Heart left ventricle (tissue), 16 donors: ENCODE measurements at regions not wholly inside any gene's neighbourhood (a gene's known extent, or its start where the extent isn't known, plus 50 kb on each side); places are given as distances from the start of the nearest gene placed in this dataset.

ENCODE experiments used
- ATAC-seq, 4 donors: fragments of 200-7000 bp; cut with Tn5 transposase; one replicate each; pipeline ENCODE4 v1.9.1; 2020 to 2022; ENCODE audit warnings: moderate library complexity in 4 of 4, mild to moderate bottlenecking in 3 of 4, moderate number of reproducible peaks in 1 of 4
- DNase-seq, 5 donors: peaks; one replicate each; pipeline ENCODE4 v3.0.0-alpha.2; 2020
- H3K27ac ChIP-seq, 12 donors: fragments of 200-600 bp; sonication (generic) in 4 of 12; one replicate each; pipeline versions ENCODE4 v1.5.0 to v1.8.0; 2016 to 2022; ENCODE audit warnings: mild to moderate bottlenecking in 2 of 12
- H3K27me3 ChIP-seq, 9 donors: fragments of 200-600 bp; sonication (generic) in 2 of 9; one replicate each; pipeline versions ENCODE4 v1.5.1 to v1.8.0; 2016 to 2022; ENCODE audit warnings: mild to moderate bottlenecking in 3 of 9
- H3K36me3 ChIP-seq, 9 donors: fragments of 200-600 bp; sonication (generic) in 2 of 9; one replicate each; pipeline versions ENCODE4 v1.5.0 to v1.8.0; 2018 to 2022; ENCODE audit warnings: mild to moderate bottlenecking in 2 of 9
- H3K4me1 ChIP-seq, 12 donors: fragments of 200-600 bp; sonication (generic) in 4 of 12; one replicate each; pipeline versions ENCODE4 v1.5.0 to v1.8.0; 2016 to 2022; ENCODE audit warnings: mild to moderate bottlenecking in 3 of 12
- H3K4me3 ChIP-seq, 12 donors: fragments of 200-600 bp; sonication (generic) in 4 of 12; one replicate each; pipeline versions ENCODE4 v1.5.0 to v1.8.0; 2017 to 2022; ENCODE audit warnings: mild to moderate bottlenecking in 9 of 12, moderate library complexity in 4 of 12
- H3K9me3 ChIP-seq, 12 donors: fragments of 200-600 bp; sonication (generic) in 4 of 12; one replicate each; pipeline versions ENCODE4 v1.5.0 to v1.8.0; 2016 to 2022; ENCODE audit warnings: mild to moderate bottlenecking in 1 of 12
- CTCF ChIP-seq, 12 donors: fragments of 200-600 bp; sonication (generic) in 4 of 12; IDR thresholded peaks; one replicate each; pipeline versions ENCODE4 v1.5.0 to v1.8.0; 2018 to 2022; ENCODE audit warnings: antibody characterized with exemption in 12 of 12, mild to moderate bottlenecking in 5 of 12
- POLR2A ChIP-seq, 2 donors: fragments of 450-650 bp; IDR thresholded peaks; one replicate each; pipeline ENCODE4 v1.6.1; 2017; ENCODE audit warnings: antibody characterized with exemption in 2 of 2, mild to moderate bottlenecking in 2 of 2, moderate library complexity in 2 of 2
- WGBS, 4 donors: extraction: QIAGEN DNeasy Blood & Tissue Kit in 2 of 4; methylation state at CpG; one replicate each; pipeline versions ENCODE4 v1.1.5 to v1.1.7; 2013 to 2018; 5-methylcytosine and 5-hydroxymethylcytosine counted together
- intact Hi-C, 10 donors: fragments of 100-400 bp; cut with DNase I; formaldehyde crosslinking; loops; one replicate each; pipeline versions ENCODE4 v1.11.1 to v1.14.2; 2022
- donor health status: ischemic (EF 13 %, LVEDD 7.1; RV severe dilation, severe dysfunction).
- donor health status: healthy with polysubstance abuse.
- donor health status: DM: no; HTN: yes; CAD: no.
- donor health status: DM: no; HTN: no; CAD: no.
- donor health status: ischemic (EF 25% LVEDD 6.9; RV normal size, moderate dysfunction).
- donor health status: ischemic (EF 25% LVEDD 5.7; RV mildly dilated, moderate dysfunction).
- donor health status: healthy.
- donor health status: DM: yes; HTN: yes; CAD: no.
- donor health status: ischemic (EF 35%, LVEDD 5.7; RV mildly dilated, moderate dysfunction).
- donor health status: nonischemic (EF 11% LVEDD 7.7; RV severe dilation, severe dysfunction).
- donor health status: DM: yes; HTN: yes; CAD: no.
- donor health status: PGD.
- donor health status: ischemic (EF 29% LVEDD 5.4; RV normal size, mild dysfunction).
- donor health status: nonischemic (EF 23%, LVEDD 6.1; RV moderate dilation, normal function).

- no peak overlapping the region for H3K27ac ChIP-seq
- peaks cover 0 to 9% (median 0%) of the 10 kb centered on the region in 9 donors for H3K27me3 ChIP-seq
- 88 to 93% (median 90%) methylated on average over 17 of the region's 17 CpGs for WGBS, 4 donors
- no peak for ATAC-seq
- intact Hi-C loops = no loop called here
- no peaks in the 10 kb centered on the region for H3K36me3 ChIP-seq
- no peak for TF ChIP-seq POLR2A (IDR thresholded peaks at IDR 0.05)
- no peak for TF ChIP-seq CTCF (IDR thresholded peaks at IDR 0.05)
- no peaks in the 10 kb centered on the region for H3K4me1 ChIP-seq
- H3K4me3 ChIP-seq = no peak overlapping the region
- no peak for DNase-seq
- H3K9me3 ChIP-seq = peaks cover 0 to 7% (median 0%) of the 10 kb centered on the region in 12 donors
These were observed 123.0 kb upstream of the TMPRSS2 start for GRCh38 chr21:41630917-41631316.

- no peak overlapping the region for H3K27ac ChIP-seq
- 90 to 95% (median 94%) methylated on average over 14 of the region's 14 CpGs for WGBS, 4 donors
- ATAC-seq (no peak), DNase-seq (no peak)
- intact Hi-C loops = no loop called here
- no peak overlapping the region for H3K4me3 ChIP-seq
- H3K36me3 ChIP-seq = no peaks in the 10 kb centered on the region
- TF ChIP-seq CTCF (IDR thresholded peaks at IDR 0.05) (no peak), POLR2A (IDR thresholded peaks at IDR 0.05) (no peak)
- H3K9me3 ChIP-seq = peaks cover 0 to 7% (median 0%) of the 10 kb centered on the region in 12 donors
- peaks cover 0 to 9% (median 0%) of the 10 kb centered on the region in 9 donors for H3K27me3 ChIP-seq
- H3K4me1 ChIP-seq = no peaks in the 10 kb centered on the region
These were observed 122.3 kb upstream of the TMPRSS2 start for GRCh38 chr21:41630249-41630648.

GRCh38 chr21:41628256-41628655, 120.3 kb upstream of the TMPRSS2 start:
- H3K4me1 ChIP-seq = no peaks in the 10 kb centered on the region
- no peak overlapping the region for H3K27ac ChIP-seq
- TF ChIP-seq POLR2A (IDR thresholded peaks at IDR 0.05) (no peak), CTCF (IDR thresholded peaks at IDR 0.05) (no peak)
- DNase-seq (no peak), ATAC-seq (no peak)
- WGBS, 4 donors = 25 to 47% (median 45%) methylated on average over 4 of the region's 4 CpGs
- no peaks in the 10 kb centered on the region for H3K36me3 ChIP-seq
- H3K4me3 ChIP-seq = no peak overlapping the region
- intact Hi-C loops = no loop called here
- peaks cover 0 to 7% (median 0%) of the 10 kb centered on the region in 12 donors for H3K9me3 ChIP-seq
- H3K27me3 ChIP-seq = peaks cover 0 to 13% (median 0%) of the 10 kb centered on the region in 9 donors

GRCh38 chr21:41627428-41627827, 119.5 kb upstream of the TMPRSS2 start:
- WGBS, 4 donors = 90 to 95% (median 91%) methylated on average over 2 of the region's 2 CpGs
- Histone ChIP-seq H3K9me3 (peaks cover 0 to 7% (median 0%) of the 10 kb centered on the region in 12 donors), H3K36me3 (no peaks in the 10 kb centered on the region), H3K4me1 (no peaks in the 10 kb centered on the region), H3K27ac (no peak overlapping the region), H3K4me3 (no peak overlapping the region), H3K27me3 (peaks cover 0 to 13% (median 0%) of the 10 kb centered on the region in 9 donors)
- ATAC-seq (no peak), DNase-seq (no peak)
- intact Hi-C loops = no loop called here
- TF ChIP-seq POLR2A (IDR thresholded peaks at IDR 0.05) (no peak), CTCF (IDR thresholded peaks at IDR 0.05) (no peak)
